ENCODE measurements at regions not wholly inside any gene's neighbourhood (a gene's known extent, or its start where the extent isn't known, plus 50 kb on each side); places are given as distances from the start of the nearest gene placed in this dataset.

- H3K4me3 ChIP-seq: no peak overlapping the region
- Mint-ChIP-seq H3K36me3 (ENCODE audit: low read depth) (no peaks in the 10 kb centered on the region), H3K27me3 (ENCODE audit: insufficient read depth, low read depth, poor library complexity) (no peaks in the 10 kb centered on the region), H3K9me3 (no peaks in the 10 kb centered on the region), H3K4me3 (no peak overlapping the region), H3K27ac (no peak overlapping the region), H3K4me1 (0 out of 3 replicates have a peak, but pooled peaks cover 2% of the 10 kb centered on the region)
- no peaks in the 10 kb centered on the region for H3K27me3 ChIP-seq (ENCODE audit: insufficient read depth)
- H4K20me1 ChIP-seq (replicated peaks; ENCODE audit: insufficient read depth): no peaks in the 10 kb centered on the region
- no peaks in the 10 kb centered on the region for H3K4me1 ChIP-seq (ENCODE audit: insufficient read depth)
- H3K36me3 ChIP-seq (ENCODE audit: insufficient read depth): no peaks in the 10 kb centered on the region
- H3K4me2 ChIP-seq: no peak overlapping the region
- H3F3A ChIP-seq (replicated peaks; ENCODE audit: low read depth): no peaks in the 10 kb centered on the region
- TF ChIP-seq ZNF462 (CRISPR knock-in tag; IDR thresholded peaks at IDR 0.05): no peak
- TF ChIP-seq EZH2 (IDR thresholded peaks at IDR 0.05; ENCODE audit: low read depth, unreplicated experiment): no peak
- TF ChIP-seq, protein P1, sequence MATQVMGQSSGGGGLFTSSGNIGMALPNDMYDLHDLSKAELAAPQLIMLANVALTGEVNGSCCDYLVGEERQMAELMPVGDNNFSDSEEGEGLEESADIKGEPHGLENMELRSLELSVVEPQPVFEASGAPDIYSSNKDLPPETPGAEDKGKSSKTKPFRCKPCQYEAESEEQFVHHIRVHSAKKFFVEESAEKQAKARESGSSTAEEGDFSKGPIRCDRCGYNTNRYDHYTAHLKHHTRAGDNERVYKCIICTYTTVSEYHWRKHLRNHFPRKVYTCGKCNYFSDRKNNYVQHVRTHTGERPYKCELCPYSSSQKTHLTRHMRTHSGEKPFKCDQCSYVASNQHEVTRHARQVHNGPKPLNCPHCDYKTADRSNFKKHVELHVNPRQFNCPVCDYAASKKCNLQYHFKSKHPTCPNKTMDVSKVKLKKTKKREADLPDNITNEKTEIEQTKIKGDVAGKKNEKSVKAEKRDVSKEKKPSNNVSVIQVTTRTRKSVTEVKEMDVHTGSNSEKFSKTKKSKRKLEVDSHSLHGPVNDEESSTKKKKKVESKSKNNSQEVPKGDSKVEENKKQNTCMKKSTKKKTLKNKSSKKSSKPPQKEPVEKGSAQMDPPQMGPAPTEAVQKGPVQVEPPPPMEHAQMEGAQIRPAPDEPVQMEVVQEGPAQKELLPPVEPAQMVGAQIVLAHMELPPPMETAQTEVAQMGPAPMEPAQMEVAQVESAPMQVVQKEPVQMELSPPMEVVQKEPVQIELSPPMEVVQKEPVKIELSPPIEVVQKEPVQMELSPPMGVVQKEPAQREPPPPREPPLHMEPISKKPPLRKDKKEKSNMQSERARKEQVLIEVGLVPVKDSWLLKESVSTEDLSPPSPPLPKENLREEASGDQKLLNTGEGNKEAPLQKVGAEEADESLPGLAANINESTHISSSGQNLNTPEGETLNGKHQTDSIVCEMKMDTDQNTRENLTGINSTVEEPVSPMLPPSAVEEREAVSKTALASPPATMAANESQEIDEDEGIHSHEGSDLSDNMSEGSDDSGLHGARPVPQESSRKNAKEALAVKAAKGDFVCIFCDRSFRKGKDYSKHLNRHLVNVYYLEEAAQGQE (IDR thresholded peaks at IDR 0.05; ENCODE audit: unreplicated experiment): no peak
- TF ChIP-seq ZNF331 (CRISPR knock-in tag; IDR thresholded peaks at IDR 0.05; ENCODE audit: low read depth): no peak
- TF ChIP-seq STAT1 (IDR thresholded peaks at IDR 0.05; ENCODE audit: unreplicated experiment): no peak
- no peak for TF ChIP-seq EZH2phosphoT487 (IDR thresholded peaks at IDR 0.05; ENCODE audit: unreplicated experiment)
- TF ChIP-seq CTCF (conservative IDR thresholded peaks at IDR 0.05; ENCODE audit: low read depth in 2 of 2): no peak
- TF ChIP-seq POLR2AphosphoS5 (IDR thresholded peaks at IDR 0.05; ENCODE audit: low read depth): no peak
- H3K79me2 ChIP-seq (replicated peaks; ENCODE audit: insufficient read depth): no peaks in the 10 kb centered on the region
- peaks cover 20% of the 10 kb centered on the region; the same call in 1 of the 2 replicates for H3K9me2 ChIP-seq (ENCODE audit: insufficient read depth)
- DNase-seq (ENCODE audit: low spot score) (no peak), ATAC-seq (no peak)
- H3K27ac ChIP-seq (ENCODE audit: low read depth): no peak overlapping the region
- H2AFZ ChIP-seq: no peak overlapping the region
These were observed 167.2 kb upstream of the WDR1 start for GRCh38 chr4:10283761-10284160.

Measured in GM23338 (cell line).